Uterus (tissue), 3 donors: ENCODE measurements at regions not wholly inside any gene's neighbourhood (a gene's known extent, or its start where the extent isn't known, plus 50 kb on each side); places are given as distances from the start of the nearest gene placed in this dataset.
"Not testable (repeated sequence)": the region's sequence is repeated elsewhere in the genome, so short reads cannot be mapped to it uniquely, and the experiment has no call there.

Source experiments
- DNase-seq, 2 donors: peaks; one replicate each; pipeline ENCODE4 v3.0.0-alpha.2; 2019 to 2020
- H3K27ac ChIP-seq, 2 donors: fragments of 200-600 bp; sonication (generic); 1 replicate in 1 of 2; 2 replicates in 1 of 2; pipeline ENCODE4 v1.5.1; 2016 to 2018
- H3K27me3 ChIP-seq, 2 donors: fragments of 200-600 bp; sonication (generic); one replicate each; pipeline ENCODE4 v1.5.1; 2018 to 2019; ENCODE audit warnings: control low read depth in 1 of 2
- H3K36me3 ChIP-seq, 2 donors: fragments of 200-600 bp; sonication (generic); one replicate each; pipeline ENCODE4 v1.5.1; 2019; ENCODE audit warnings: control low read depth in 1 of 2
- H3K4me1 ChIP-seq, 2 donors: fragments of 200-600 bp; sonication (generic); one replicate each; pipeline ENCODE4 v1.5.1; 2018 to 2019; ENCODE audit warnings: control low read depth in 1 of 2
- H3K4me3 ChIP-seq, 2 donors: fragments of 200-600 bp; sonication (generic); 1 replicate in 1 of 2; 2 replicates in 1 of 2; pipeline ENCODE4 v1.5.1; 2018 to 2019; ENCODE audit warnings: mild to moderate bottlenecking in 1 of 2
- H3K9me3 ChIP-seq, 2 donors: fragments of 200-600 bp; sonication (generic); one replicate each; pipeline ENCODE4 v1.5.1; 2019; ENCODE audit warnings: control low read depth in 1 of 2
- CTCF ChIP-seq, 4 experiments: fragments of 200-600 bp in 2 of 4; fragments of 450-650 bp in 2 of 4; sonication (generic) in 2 of 4; IDR thresholded peaks; one replicate each; pipeline ENCODE4 v1.5.1; 2016 to 2019; ENCODE audit warnings: antibody characterized with exemption in 4 of 4, mild to moderate bottlenecking in 2 of 4, moderate library complexity in 1 of 4
- POLR2A ChIP-seq, 2 donors: fragments of 450-650 bp; IDR thresholded peaks; one replicate each; pipeline ENCODE4 v1.6.1; 2016; ENCODE audit warnings: antibody characterized with exemption in 2 of 2, mild to moderate bottlenecking in 1 of 2, moderate library complexity in 1 of 2
- intact Hi-C: fragments of 100-400 bp; cut with DNase I; formaldehyde crosslinking; loops from one replicate; pipeline ENCODE4 v1.15.1; 2023; ENCODE audit warnings: low total_unique reads
- donor health status: DM: yes; HTN: yes; CAD: no.

- DNase-seq = no peak
- H3K9me3 ChIP-seq = no peaks in the 10 kb centered on the region
Measured at GRCh38 chr5:117621921-117622320, 1047.3 kb upstream of the SEMA6A start.

GRCh38 chr5:117615226-117615625, 1040.6 kb upstream of the SEMA6A start:
- H3K9me3 ChIP-seq = no peaks in the 10 kb centered on the region
- DNase-seq = no peak
- no peaks in the 10 kb centered on the region for H3K27me3 ChIP-seq
- no peaks in the 10 kb centered on the region for H3K4me1 ChIP-seq
- TF ChIP-seq POLR2A (IDR thresholded peaks at IDR 0.05) = no peak
- no peak for TF ChIP-seq CTCF (IDR thresholded peaks at IDR 0.05)
- H3K36me3 ChIP-seq = no peaks in the 10 kb centered on the region
- intact Hi-C loops = no loop called here
- H3K4me3 ChIP-seq = no peak overlapping the region
- H3K27ac ChIP-seq = no peak overlapping the region

More at GRCh38 chr5:117621921-117622320, 1047.3 kb upstream of the SEMA6A start:
- H3K27me3 ChIP-seq = no peaks in the 10 kb centered on the region
- no peak overlapping the region for H3K27ac ChIP-seq
- H3K4me3 ChIP-seq = no peak overlapping the region
- H3K4me1 ChIP-seq = no peaks in the 10 kb centered on the region
- intact Hi-C loops = no loop called here
- no peaks in the 10 kb centered on the region for H3K36me3 ChIP-seq
- TF ChIP-seq CTCF (IDR thresholded peaks at IDR 0.05) (no peak), POLR2A (IDR thresholded peaks at IDR 0.05) (no peak)

GRCh38 chr5:117614408-117614807, 1039.8 kb upstream of the SEMA6A start:
- no peaks in the 10 kb centered on the region for H3K9me3 ChIP-seq
- no peaks in the 10 kb centered on the region for H3K27me3 ChIP-seq
- H3K4me3 ChIP-seq = no peak overlapping the region
- intact Hi-C loops = no loop called here
- DNase-seq = no peak
- no peaks in the 10 kb centered on the region for H3K36me3 ChIP-seq
- TF ChIP-seq POLR2A (IDR thresholded peaks at IDR 0.05) = no peak
- no peak for TF ChIP-seq CTCF (IDR thresholded peaks at IDR 0.05)
- H3K27ac ChIP-seq = no peak overlapping the region
- H3K4me1 ChIP-seq = no peaks in the 10 kb centered on the region

- Histone ChIP-seq H3K36me3 (no peaks in the 10 kb centered on the region), H3K4me3 (no peak overlapping the region), H3K4me1 (no peaks in the 10 kb centered on the region), H3K27me3 (no peaks in the 10 kb centered on the region), H3K27ac (no peak overlapping the region), H3K9me3 (no peaks in the 10 kb centered on the region)
- TF ChIP-seq POLR2A (IDR thresholded peaks at IDR 0.05) (no peak), CTCF (IDR thresholded peaks at IDR 0.05) (no peak)
- no peak for DNase-seq
- intact Hi-C loops = no loop called here
Measured at GRCh38 chr5:117604845-117605244, 1030.2 kb upstream of the SEMA6A start.

- DNase-seq, H3K36me3 ChIP-seq, H3K27me3 ChIP-seq, intact Hi-C loops, H3K9me3 ChIP-seq, H3K4me1 ChIP-seq, H3K4me3 ChIP-seq, H3K27ac ChIP-seq: not testable (repeated sequence)
Measured at GRCh38 chr5:117599811-117600210, 1025.2 kb upstream of the SEMA6A start.

GRCh38 chr5:117594166-117594565, 1019.5 kb upstream of the SEMA6A start:
- Histone ChIP-seq H3K9me3 (no peaks in the 10 kb centered on the region), H3K27me3 (no peaks in the 10 kb centered on the region), H3K36me3 (no peaks in the 10 kb centered on the region), H3K4me1 (no peaks in the 10 kb centered on the region), H3K27ac (no peak overlapping the region), H3K4me3 (no peak overlapping the region)
- DNase-seq = peak in 1 of 2 donors; percentile 25
- intact Hi-C loops = no loop called here
- TF ChIP-seq CTCF (IDR thresholded peaks at IDR 0.05) (no peak), POLR2A (IDR thresholded peaks at IDR 0.05) (no peak)
